ENCODE measurements at regions not wholly inside any gene's neighbourhood (a gene's known extent, or its start where the extent isn't known, plus 50 kb on each side); places are given as distances from the start of the nearest gene placed in this dataset.

DNA sequence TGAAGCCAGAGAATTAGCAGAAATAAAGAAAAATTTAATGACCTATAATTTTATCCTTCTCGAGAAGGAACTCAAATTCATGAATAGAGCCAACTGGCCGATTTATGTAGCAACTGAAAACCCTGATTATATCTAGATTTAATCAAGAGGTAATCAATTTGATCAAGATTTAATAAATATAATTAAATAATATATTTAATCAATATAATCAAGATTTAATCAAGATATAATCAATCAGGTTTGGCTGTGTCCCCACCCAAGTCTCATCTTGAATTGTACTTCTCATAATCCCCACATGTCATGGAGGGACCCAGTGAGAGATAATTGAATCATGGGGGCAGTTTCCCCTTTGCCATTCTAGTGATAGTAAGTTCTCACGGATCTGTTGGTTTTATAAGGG, 181.2 kb upstream of the CDIN1 start:
- TF ChIP-seq ZFP36 (IDR thresholded peaks at IDR 0.05; ENCODE audit: low read depth, low read length, partially characterized antibody) (no peak), SRSF7 (optimal IDR thresholded peaks at IDR 0.05; ENCODE audit: low read depth, low read length) (no peak)
